Germinal center (tissue), 1 donor: ENCODE measurements at regions not wholly inside any gene's neighbourhood (a gene's known extent, or its start where the extent isn't known, plus 50 kb on each side); places are given as distances from the start of the nearest gene placed in this dataset.
"Not testable (repeated sequence)": the region's sequence is repeated elsewhere in the genome, so short reads cannot be mapped to it uniquely, and the experiment has no call there.

Experiments
- DNase-seq: peaks from one replicate; pipeline ENCODE4 v3.0.0; 2012; ENCODE audit warnings: mixed read lengths, low spot score

DNA sequence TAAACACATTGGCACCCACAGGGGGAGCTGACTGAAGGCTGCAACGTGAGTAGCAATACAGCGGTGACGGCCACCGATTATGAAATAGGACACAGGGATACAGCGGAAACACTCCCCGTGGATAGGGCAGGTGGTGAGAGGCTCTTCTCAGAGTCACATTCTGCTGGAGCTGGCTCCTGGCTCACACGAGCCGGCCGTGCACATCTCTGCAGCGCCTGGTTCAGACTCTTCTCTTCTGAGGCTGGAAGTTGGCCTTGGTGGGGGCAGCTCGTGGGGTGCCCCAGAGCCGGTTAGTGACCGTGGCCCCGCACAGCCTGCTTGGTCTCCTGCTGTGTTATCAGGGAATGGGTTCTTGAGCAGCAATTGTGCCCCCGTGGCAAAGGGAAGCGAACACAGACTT lies 61.3 kb upstream of the EN2 start:
- no peak for DNase-seq

DNA sequence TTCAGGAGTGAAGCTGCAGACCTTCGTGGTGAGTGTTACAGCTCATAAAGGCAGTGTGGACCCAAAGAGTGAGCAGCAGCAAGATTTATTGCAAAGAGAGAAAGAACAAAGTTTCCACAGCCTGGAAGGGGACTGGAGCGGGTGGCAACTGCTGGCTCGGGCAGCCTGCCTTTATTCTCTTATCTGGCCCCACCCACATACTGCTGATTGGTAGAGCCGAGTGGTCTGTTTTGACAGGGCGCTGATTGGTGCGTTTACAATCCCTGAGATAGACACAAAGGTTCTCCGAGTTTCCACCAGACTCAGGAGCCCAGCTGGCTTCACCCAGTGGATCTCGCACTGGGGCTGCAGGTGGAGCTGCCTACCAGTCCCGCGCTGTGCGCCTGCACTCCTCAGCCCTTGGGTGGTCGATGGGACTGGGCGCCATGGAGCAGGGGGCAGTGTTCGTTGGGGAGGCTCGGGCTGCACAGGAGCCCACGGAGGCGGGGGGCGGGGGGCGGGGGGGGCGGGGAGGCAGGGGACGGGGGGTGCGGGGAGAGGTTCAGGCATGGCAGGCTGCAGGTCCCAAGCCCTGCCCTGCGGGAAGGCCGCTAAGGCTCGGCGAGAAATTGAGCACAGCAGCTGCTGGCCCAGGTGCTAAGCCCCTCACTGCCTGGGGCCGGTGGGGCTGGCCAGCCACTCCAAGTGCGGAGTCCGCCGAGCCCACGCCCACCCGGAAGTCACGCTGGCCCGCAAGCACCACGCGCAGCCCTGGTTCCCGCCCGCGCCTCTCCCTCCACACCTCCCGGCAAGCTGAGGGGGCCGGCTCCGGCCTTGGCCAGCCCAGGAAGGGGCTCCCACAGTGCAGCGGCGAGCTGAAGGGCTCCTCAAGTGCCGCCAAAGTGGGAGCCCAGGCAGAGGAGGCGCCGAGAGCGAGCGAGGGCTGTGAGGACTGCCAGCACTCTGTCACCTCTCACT lies 59.9 kb upstream of the EN2 start:
- not testable (repeated sequence) for DNase-seq

DNA sequence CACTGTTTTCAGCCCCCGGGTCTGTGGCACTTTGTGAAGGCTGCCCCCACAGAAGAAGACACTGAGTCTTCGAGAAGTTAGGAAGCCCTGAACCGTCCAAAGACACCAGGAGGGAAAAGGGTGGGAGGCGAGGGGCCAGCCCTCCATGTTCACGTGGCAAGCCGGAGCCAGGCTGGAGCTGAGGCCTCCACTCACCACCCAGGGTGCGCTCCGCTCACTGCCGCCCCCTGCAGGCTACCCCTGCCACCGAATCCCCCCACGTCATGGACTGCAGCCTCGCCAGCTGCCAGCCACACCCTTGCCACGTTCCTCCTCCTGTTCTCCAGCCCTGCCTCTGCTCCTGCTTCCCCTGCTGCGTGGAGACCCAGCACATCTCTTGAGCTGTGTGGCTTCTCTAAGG lies 59.0 kb upstream of the EN2 start:
- DNase-seq, result no peak

DNA sequence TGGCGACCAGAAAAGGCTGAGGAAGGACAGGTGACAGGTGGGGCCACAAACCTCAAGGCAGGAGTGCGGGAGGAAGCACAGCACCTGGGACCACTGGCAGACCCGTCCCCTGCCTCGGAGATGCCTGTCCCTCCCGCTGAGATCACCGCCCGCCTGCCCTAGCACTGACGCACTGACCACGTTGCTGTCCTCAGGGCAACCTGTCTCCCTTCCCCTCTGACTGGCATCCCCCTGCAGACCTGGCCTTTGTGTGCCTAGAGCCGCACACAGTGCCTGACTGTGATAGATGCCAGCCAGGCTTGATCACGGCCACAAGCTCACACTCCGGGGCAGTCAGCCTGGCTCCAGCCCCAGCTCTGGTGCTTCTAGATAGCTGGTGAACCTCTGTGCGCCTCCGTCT lies 58.4 kb upstream of the EN2 start:
- DNase-seq, result no peak

DNA sequence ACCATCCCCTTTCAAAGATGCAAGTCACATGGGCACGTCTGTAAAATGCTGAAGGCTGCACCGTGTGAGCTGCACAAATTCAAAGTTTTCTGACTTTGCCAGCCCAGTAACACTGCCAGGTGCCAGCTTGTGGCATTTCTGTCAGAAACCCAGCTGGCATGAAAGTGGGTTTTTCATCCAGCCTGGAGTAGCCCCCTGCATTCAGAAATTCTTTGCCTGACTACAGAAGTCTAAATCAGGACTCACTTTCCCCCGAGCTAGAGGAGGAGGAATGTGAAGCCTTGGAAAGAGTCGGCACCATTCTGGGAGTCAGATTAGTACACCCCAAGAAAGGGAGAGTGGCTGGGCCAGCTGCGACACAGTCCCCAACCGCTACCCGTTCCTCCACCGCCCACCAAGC lies 56.7 kb upstream of the EN2 start:
- DNase-seq, result no peak

DNA sequence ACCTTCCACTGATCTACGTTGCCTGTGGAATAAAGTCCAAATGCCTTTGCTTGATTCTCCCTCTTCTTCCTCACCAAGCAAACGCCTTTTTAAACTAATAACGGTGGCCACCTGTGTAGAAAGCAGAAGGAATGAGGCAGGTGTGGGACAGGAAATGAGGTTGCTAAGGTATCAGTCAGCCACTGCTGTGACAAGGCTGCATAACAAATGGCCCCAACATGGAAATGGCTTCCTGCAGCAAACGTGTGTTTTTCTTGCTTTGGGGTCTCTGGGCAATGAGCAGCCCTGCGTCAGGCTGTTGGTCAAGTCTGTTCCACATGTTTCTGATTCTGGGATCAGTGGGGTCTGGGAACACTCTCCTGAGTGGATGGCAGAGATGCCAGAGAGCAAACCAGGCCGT lies 56.0 kb upstream of the EN2 start:
- DNase-seq, result no peak

DNA sequence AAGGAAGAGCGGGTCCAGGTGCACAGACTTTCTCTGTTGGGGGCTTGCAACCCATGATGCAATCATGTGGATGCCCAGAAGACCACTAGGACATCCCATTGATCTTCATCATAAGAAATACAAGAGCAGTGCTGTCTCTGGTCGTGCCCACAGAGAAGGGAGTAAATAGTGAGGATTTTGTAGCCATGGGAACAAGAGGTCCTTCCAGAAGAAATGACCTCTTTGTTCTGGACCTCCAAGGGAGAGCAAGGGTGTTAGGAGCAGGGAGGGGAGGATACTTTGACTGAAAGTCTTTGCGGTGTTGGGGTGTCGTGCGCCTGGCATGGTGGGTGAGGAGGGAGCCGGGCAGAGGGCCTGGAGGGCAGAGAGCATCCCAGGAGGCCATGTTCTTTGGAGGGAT lies 55.0 kb upstream of the EN2 start:
- DNase-seq, result no peak

DNA sequence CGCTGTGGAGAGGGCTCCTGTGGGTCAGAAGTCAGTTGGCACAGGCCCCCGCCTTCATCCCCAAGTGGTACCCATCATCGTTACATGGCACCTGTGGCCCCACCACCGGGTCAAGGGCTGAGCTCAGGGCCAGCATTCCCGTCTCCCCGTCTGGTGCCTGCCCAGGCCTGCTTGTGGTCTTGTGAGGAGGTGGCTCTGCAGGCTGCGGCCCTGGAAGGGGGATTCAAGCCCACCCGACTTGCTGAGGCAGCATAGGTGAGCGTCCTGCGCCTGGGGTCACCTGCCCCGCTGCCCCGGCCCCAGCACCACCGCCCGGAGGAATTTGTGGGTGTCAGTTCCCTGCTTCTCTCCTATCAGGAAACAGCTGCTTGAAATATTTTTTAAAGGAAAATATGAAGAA lies 53.0 kb upstream of the EN2 start:
- DNase-seq, result no peak

DNA sequence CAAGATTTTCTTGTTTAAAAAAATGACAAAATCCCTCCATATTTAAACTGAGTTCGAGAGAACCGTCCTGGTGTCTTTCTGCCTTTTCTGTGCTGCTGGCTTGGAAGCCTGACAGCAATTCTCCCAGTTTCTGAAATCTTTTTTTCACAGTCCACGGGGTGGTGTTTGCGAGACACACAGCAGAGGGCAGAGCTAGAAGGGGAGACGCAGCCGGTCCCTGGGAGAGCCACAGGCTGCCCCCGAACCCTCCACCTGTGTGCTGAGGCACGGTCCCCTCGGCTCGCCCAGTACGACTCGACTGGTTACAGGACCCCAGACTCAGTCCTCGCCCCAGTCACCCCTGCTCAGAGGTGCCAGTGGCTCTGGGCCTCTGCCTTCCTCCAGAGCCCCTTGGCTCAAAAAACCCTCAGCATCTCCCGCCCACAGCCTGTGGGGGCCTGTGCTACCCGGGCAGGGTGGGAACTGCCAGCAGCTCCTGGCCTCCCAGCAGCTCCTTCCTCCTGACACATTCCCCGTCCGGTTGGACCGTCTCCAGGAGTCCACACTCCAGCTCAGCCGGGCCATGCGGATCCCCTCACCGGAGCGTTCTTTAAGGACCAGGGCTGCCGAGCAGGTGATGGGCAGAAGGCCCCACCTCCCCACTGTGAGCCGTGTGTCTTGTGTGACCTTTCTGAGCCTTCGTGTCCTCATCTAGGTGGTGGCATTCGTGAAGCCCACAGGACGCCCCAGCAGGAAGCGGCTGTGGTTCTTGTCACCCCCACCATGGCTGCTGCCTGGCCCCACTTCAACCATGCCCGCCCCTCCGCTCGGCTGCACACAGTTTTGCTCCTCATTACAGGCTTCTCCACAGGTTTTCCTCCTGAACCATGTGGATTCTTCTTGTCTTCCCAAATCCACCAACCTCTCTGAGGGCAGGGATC lies 52.3 kb upstream of the EN2 start:
- DNase-seq, result no peak

DNA sequence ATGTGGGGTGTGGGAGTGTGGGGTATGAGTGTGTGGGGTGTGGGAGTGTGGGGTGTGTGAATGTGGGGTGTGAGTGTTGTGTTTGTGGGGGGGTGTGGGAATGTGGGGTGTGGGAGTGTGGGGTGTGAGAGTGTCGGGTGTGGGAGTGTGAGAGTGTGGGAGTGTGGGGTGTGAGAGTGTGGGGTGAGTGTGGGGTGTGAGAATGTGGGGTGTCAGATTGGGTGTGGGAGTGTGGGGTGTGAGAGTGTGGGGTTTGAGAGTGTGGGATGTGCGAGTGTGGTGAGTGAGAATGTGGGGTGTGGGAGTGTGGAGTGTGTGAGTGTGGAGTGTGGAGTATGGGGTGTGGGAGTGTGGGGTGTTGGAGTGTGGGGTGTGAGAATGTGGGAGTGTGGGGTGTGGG lies 50.1 kb upstream of the EN2 start:
- no peak for DNase-seq
